Cardiac muscle cell (in vitro differentiated cells and primary cell): ENCODE measurements at regions not wholly inside any gene's neighbourhood (a gene's known extent, or its start where the extent isn't known, plus 50 kb on each side); places are given as distances from the start of the nearest gene placed in this dataset.
A peak's percentile ranks its signal among the peaks of the same experiment; 100 is the strongest.
"Not testable (repeated sequence)": the region's sequence is repeated elsewhere in the genome, so short reads cannot be mapped to it uniquely, and the experiment has no call there.

Source experiments
- DNase-seq, 2 donors: peaks; one replicate each; pipeline versions ENCODE4 v3.0.0 to v3.0.0-alpha.2; 2010 to 2017; ENCODE audit warnings: low read depth in 1 of 2, low spot score in 1 of 2
- H3K27ac ChIP-seq: fragments of 200-600 bp; sonication (generic); 2 replicates; pipeline ENCODE4 v1.5.1; 2016
- H3K27me3 ChIP-seq: fragments of 200-600 bp; sonication (generic); 2 replicates; pipeline ENCODE4 v1.6.0; 2016; ENCODE audit warnings: control low read depth
- H3K36me3 ChIP-seq: fragments of 200-600 bp; sonication (generic); 2 replicates; pipeline ENCODE4 v1.5.1; 2016; ENCODE audit warnings: control low read depth
- H3K4me1 ChIP-seq: fragments of 200-600 bp; sonication (generic); 2 replicates; pipeline ENCODE4 v1.8.1; 2017; ENCODE audit warnings: low read depth, mild to moderate bottlenecking, mixed run types
- H3K4me3 ChIP-seq: fragments of 200-600 bp; sonication (generic); 2 replicates; pipeline ENCODE4 v1.5.1; 2016; ENCODE audit warnings: mild to moderate bottlenecking
- H3K9me3 ChIP-seq: fragments of 200-600 bp; sonication (generic); 2 replicates; pipeline ENCODE4 v1.5.1; 2017; ENCODE audit warnings: low read depth, mild to moderate bottlenecking, control low read depth
- CTCF ChIP-seq: IDR thresholded peaks from 2 replicates; pipeline ENCODE4 v1.5.1; 2012; ENCODE audit warnings: low read depth, mild to moderate bottlenecking, low read length

DNA sequence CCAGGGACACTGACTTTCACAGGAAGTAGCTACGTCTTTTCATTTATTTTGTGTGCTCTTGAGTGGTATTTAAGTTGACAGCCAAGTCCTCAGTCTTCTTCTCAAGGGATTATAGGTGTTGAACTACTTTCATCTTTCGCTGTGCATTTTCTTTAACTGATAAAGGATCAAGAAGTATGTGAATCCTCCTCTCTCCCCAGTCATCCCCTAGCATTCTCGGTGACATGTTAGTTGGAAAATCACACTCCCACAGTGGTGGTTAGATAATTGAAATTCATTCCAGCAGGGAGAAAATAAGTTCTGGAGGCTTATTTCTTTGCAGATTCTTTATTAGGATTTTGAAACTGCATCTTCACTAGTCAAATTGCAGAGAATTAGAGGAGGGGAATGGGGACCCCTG is 569.4 kb downstream of the MEI4 start:
- Histone ChIP-seq H3K36me3 (no peaks in the 10 kb centered on the region), H3K4me1 (no peaks in the 10 kb centered on the region), H3K27me3 (no peaks in the 10 kb centered on the region), H3K4me3 (no peak overlapping the region), H3K27ac (no peak overlapping the region), H3K9me3 (no peaks in the 10 kb centered on the region)
- no peak for TF ChIP-seq CTCF
- DNase-seq = no peak

DNA sequence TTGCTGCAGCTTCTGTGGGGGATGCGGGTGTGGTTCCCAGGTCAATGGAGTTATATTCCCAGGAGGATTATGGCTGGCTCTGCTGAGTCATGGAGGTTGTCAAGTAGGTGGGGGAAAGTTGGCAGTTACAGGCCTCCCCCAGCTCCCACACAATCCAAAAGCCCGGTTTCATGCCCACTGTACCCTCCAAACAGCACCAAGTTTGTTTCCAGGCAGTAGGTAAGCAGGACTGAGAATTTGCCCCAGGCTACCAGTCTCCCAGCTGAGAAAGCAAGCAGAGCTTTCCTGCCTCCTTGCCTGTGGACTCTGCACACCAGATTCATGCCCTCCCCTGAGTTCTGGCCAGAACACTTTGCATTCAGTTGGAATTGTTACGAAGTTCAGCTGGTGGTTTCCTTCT is 578.2 kb downstream of the MEI4 start:
- H3K9me3 ChIP-seq = no peaks in the 10 kb centered on the region
- H3K4me3 ChIP-seq = no peak overlapping the region

DNA sequence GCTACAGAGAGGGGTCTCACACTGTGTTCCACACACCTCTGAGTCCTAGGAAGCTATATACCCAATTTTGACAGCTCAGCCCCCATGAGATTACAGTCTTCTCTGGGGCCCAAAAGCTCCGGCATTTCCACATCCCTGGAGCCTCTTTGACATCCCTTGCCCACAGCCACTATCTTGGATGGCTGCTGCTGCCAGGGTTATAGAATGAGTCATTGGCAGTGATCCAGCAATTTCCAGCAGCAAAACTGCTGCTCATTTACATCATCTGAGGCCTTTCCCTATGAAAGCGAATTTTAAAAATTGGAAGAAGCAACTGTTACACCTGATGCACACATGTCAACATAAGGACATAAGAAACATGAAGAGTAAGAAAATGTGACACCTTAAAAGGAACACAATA is 590.7 kb downstream of the MEI4 start:
- Histone ChIP-seq H3K4me3 (no peak overlapping the region), H3K9me3 (no peaks in the 10 kb centered on the region), H3K27ac (no peak overlapping the region), H3K27me3 (no peaks in the 10 kb centered on the region), H3K4me1 (no peaks in the 10 kb centered on the region), H3K36me3 (no peaks in the 10 kb centered on the region)
- DNase-seq = peak in 1 of 2 donors; percentile 8
- no peak for TF ChIP-seq CTCF

More for the DNA sequence above, 578.2 kb downstream of the MEI4 start:
- H3K27me3 ChIP-seq = no peaks in the 10 kb centered on the region
- no peak for DNase-seq
- no peaks in the 10 kb centered on the region for H3K36me3 ChIP-seq
- TF ChIP-seq CTCF = no peak
- no peaks in the 10 kb centered on the region for H3K4me1 ChIP-seq
- H3K27ac ChIP-seq = no peak overlapping the region

DNA sequence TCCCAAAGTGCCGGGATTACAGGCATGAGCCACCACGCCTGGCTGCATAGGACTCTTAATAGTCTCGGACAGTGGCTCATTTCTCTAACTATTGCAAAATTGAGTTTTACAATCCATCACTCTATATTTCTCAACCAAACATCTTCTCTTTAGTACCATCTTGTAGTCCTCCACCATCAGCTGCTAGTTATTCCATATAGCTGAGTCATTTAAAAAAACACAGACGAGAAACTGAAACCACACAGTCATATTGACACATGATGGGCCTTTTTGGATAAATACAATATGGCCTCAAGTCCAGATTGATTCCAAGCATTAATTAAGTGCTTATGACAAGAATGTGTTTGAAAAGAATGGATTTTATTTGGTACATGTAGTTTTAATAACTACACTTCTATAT is 599.1 kb downstream of the MEI4 start:
- no peak overlapping the region for H3K4me3 ChIP-seq
- no peak for TF ChIP-seq CTCF

GRCh38 chr6:78253618-78254017 is 600.8 kb downstream of the MEI4 start:
- TF ChIP-seq CTCF = no peak
- H3K36me3 ChIP-seq = no peaks in the 10 kb centered on the region
- H3K4me3 ChIP-seq = no peak overlapping the region
- DNase-seq = no peak
- no peaks in the 10 kb centered on the region for H3K9me3 ChIP-seq
- H3K27me3 ChIP-seq = no peaks in the 10 kb centered on the region
- H3K4me1 ChIP-seq = no peaks in the 10 kb centered on the region
- no peak overlapping the region for H3K27ac ChIP-seq

More for the DNA sequence above, 599.1 kb downstream of the MEI4 start:
- DNase-seq = no peak
- no peak overlapping the region for H3K27ac ChIP-seq
- no peaks in the 10 kb centered on the region for H3K9me3 ChIP-seq
- H3K36me3 ChIP-seq = no peaks in the 10 kb centered on the region
- no peaks in the 10 kb centered on the region for H3K4me1 ChIP-seq
- no peaks in the 10 kb centered on the region for H3K27me3 ChIP-seq

DNA sequence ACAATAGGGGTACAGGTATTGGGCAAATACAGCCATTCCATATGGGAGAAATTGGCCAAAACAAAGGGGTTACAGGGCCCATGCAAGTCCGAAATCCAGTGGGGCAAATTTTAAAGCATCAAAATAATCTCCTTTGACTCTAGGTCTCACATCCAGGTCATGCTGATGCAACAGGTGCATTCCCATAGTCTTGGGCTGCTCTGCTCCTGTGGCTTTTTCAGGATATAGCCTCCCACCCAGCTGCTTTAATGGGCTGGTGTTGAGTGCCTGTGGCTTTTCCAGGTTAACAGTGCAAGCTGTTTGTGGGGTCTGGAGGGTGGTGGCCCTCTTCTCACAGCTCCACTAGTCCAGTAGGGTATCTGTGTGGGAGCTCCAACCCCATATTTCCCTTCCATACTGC is 607.1 kb downstream of the MEI4 start:
- Histone ChIP-seq H3K4me1 (no peaks in the 10 kb centered on the region), H3K4me3 (no peak overlapping the region), H3K27ac (no peak overlapping the region), H3K27me3 (no peaks in the 10 kb centered on the region), H3K36me3 (no peaks in the 10 kb centered on the region), H3K9me3 (no peaks in the 10 kb centered on the region)
- DNase-seq = no peak
- TF ChIP-seq CTCF = no peak

DNA sequence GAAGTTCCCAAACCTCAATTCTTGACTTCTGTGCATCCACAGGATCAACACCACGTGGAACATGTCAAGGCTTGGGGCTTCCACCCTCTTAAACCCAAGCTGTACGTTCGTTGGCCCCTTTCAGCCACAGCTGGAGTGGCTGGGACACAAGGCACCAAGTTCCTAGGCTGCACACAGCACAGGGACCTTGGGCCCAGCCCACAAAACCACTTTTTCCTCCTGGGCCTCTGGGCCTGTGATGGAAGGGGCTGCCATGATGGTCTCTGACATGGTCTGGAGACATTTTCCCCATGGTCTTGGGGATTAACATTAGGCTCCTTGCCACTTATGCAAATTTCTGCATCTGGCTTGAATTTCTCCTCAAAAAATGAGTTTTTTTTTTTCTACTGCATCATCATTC is 606.9 kb upstream of the IRAK1BP1 start:
- H3K27ac ChIP-seq, H3K27me3 ChIP-seq, H3K4me3 ChIP-seq, H3K36me3 ChIP-seq, H3K4me1 ChIP-seq, H3K9me3 ChIP-seq, DNase-seq: not testable (repeated sequence)
